D721Med (cell line): ENCODE measurements at regions not wholly inside any gene's neighbourhood (a gene's known extent, or its start where the extent isn't known, plus 50 kb on each side); places are given as distances from the start of the nearest gene placed in this dataset.

ENCODE experiments used
- DNase-seq: peaks from one replicate; pipeline ENCODE4 v3.0.0; 2011; ENCODE audit warnings: low spot score; ENCODE audit not compliant: insufficient read length
- FAIRE-seq: peaks from 2 replicates; lab custom pipeline; 2011; peaks lifted over from hg19 to GRCh38; lab: Jason Lieb, UNC
- CTCF ChIP-seq: IDR thresholded peaks from 2 replicates; pipeline ENCODE4 v1.5.1; 2012; ENCODE audit warnings: mild to moderate bottlenecking, control low read depth; ENCODE audit not compliant: insufficient read depth; ENCODE audit errors: missing control alignments

DNA sequence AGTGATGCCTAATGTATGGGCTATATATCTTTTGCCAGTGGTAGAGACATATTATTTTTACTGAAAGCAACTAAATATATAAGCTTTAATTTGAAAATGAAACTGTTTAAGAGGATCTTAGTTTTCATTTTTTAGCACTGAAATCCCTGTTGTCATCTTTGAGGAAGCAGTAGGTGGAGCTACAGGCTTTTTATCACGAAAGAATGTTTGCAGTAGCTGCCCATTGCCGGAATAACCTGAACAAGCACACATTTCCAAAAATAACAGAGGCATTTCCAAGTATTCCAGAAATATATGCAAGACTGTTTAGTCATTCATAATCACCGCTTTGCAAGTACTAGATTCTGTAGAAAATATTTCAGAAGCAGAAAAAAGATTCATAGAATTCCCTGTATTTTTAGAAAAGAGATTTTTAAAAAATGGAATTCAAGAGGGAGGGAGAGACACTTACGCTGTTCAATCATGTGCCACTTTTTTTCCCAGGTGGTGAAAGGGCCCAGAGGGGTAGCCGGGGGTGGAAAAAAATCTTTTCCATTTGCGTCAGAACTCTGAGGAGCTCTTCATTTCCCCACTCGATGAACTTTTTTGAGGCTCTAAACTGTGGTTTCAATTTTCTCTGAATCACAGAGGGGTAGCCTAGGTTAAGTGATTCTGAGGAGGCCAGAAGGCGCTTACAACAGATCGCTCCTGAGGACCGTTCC is 142.5 kb upstream of the FERMT1 start:
- TF ChIP-seq CTCF, result peak; percentile 67
- no peak for FAIRE-seq
- no peak for DNase-seq

GRCh38 chr20:6253396-6253795 is 130.6 kb upstream of the FERMT1 start:
- no peak for TF ChIP-seq CTCF
- DNase-seq (no peak), FAIRE-seq (no peak)

DNA sequence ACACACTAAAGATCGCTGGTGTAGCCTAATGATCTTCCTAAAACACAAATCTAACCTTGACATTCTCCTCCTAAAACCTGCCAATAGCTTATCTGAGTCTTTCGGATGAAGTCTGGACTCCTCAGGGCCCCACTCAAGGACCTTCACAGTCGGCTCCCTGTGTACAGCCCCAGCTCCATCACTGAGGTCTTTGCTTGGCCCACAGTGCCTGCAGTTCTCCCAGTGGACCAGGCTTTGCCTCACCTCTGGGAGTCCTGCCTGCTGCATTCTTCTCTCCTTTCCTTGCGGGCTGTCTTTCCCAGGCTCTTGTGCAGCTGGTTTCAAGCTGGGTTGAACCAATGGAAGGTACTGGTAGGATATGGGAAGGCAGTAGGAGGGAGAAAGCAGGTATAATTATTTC is 122.6 kb upstream of the FERMT1 start:
- no peak for TF ChIP-seq CTCF
- DNase-seq (no peak), FAIRE-seq (no peak)

GRCh38 chr20:6241591-6241990 is 118.8 kb upstream of the FERMT1 start:
- no peak for TF ChIP-seq CTCF
- DNase-seq (no peak), FAIRE-seq (no peak)

- no peak for TF ChIP-seq CTCF
- FAIRE-seq (no peak), DNase-seq (no peak)
Observed at GRCh38 chr20:6240059-6240458, 117.2 kb upstream of the FERMT1 start.

DNA sequence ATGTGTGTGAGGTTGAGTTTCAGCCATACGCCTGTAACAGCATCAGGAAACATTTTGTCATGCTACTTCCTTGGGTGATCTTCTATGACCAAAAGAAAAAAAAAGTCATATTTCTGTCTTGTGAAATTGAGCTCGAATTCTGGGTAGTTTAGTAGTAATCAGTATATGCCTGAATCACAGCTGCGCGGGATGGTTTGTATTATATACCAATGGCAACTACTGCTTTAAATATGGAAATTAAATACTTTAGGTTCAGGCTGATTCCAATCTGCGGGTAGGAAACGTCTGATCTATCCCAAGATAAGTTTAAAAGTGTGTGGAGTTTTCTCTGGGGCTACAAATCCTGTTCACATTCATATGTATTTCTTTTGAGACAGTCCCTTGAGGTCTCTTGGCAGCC is 115.6 kb upstream of the FERMT1 start:
- FAIRE-seq (no peak), DNase-seq (no peak)
- no peak for TF ChIP-seq CTCF

- TF ChIP-seq CTCF, result no peak
- no peak for FAIRE-seq
- DNase-seq, result no peak
Observed at GRCh38 chr20:6235510-6235909, 112.7 kb upstream of the FERMT1 start.
